Spleen (tissue), 7 donors: ENCODE measurements at regions not wholly inside any gene's neighbourhood (a gene's known extent, or its start where the extent isn't known, plus 50 kb on each side); places are given as distances from the start of the nearest gene placed in this dataset.

ENCODE experiments used
- CTCF ChIP-seq, 11 experiments: fragments of 200-600 bp in 7 of 11; fragments of 450-650 bp in 4 of 11; sonication (generic) in 4 of 11; IDR thresholded peaks in 8 of 11; conservative IDR thresholded peaks in 3 of 11; 1 replicate in 7 of 11; 2 replicates in 4 of 11; pipeline versions ENCODE4 v1.4.0 to v1.8.0; 2016 to 2021; ENCODE audit warnings: antibody characterized with exemption in 11 of 11, inconsistent platforms in 4 of 11, mild to moderate bottlenecking in 1 of 11
- POLR2A ChIP-seq, 3 donors: fragments of 450-650 bp; IDR thresholded peaks; one replicate each; pipeline ENCODE4 v1.5.1; 2017; ENCODE audit warnings: antibody characterized with exemption in 3 of 3, mild to moderate bottlenecking in 1 of 3
- POLR2AphosphoS5 ChIP-seq, 3 donors: sonication (generic); formaldehyde crosslinking; IDR thresholded peaks; one replicate each; pipeline ENCODE4 v1.5.1; 2017; ENCODE audit warnings: antibody characterized with exemption in 3 of 3
- donor health status: DM: no; HTN: no; CAD: no; lungs with moderate emphysema.
- donor health status: DM: no; HTN: no; CAD: no.
- donor health status: DM: no; HTN: no; CAD: no.

- TF ChIP-seq POLR2AphosphoS5 (IDR thresholded peaks at IDR 0.05) (no peak), CTCF (IDR thresholded peaks at IDR 0.05 in 8 of 11, conservative IDR thresholded peaks at IDR 0.05 in 3 of 11) (no peak), POLR2A (IDR thresholded peaks at IDR 0.05) (no peak)
Measured at GRCh38 chr11:119895981-119896380, 167.0 kb upstream of the NECTIN1 start.
